HG03159 (cell line): ENCODE measurements at regions not wholly inside any gene's neighbourhood (a gene's known extent, or its start where the extent isn't known, plus 50 kb on each side); places are given as distances from the start of the nearest gene placed in this dataset.

ENCODE experiments used
- ATAC-seq: cut with Tn5 transposase; IDR thresholded peaks from one replicate; pipeline ENCODE4 v1.9.1; 2021; ENCODE audit warnings: mild to moderate bottlenecking, moderate library complexity; ENCODE audit not compliant: unreplicated experiment

DNA sequence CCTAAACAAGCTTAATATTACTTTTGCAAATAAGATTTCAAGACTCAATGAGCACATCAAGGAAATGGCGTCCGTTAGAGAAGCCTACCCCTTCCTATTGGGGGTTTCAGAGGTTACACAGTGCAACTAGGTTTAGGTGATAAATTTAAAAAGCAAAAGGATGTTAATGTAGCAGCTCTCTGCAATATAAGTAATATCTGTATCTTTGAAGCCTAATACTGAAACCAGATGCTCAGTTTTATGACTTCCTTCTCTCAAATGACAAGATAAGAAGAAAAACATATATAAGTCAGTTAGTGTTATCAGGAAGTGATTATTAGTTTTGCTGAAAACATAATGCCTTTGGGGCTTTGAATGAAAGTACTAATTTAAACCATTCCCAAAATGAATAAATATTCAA, 54.3 kb upstream of the MED13 start:
- peak; percentile 76 for ATAC-seq
